Activated naive CD8-positive, alpha-beta T cell treated with anti-CD3 and anti-CD28 coated beads for 36 hours (primary cell): ENCODE measurements at regions not wholly inside any gene's neighbourhood (a gene's known extent, or its start where the extent isn't known, plus 50 kb on each side); places are given as distances from the start of the nearest gene placed in this dataset.

Experiments used
- DNase-seq: peaks from one replicate; pipeline ENCODE4 v3.0.0; 2021
- H3K27ac Mint-ChIP-seq: one replicate; pipeline ENCODE4 v1.8.0; 2022; ENCODE audit warnings: mild to moderate bottlenecking, moderate library complexity, mixed read lengths
- H3K27me3 Mint-ChIP-seq: one replicate; pipeline ENCODE4 v1.8.0; 2022; ENCODE audit warnings: mild to moderate bottlenecking, mixed read lengths
- H3K36me3 Mint-ChIP-seq: one replicate; pipeline ENCODE4 v1.8.0; 2021; ENCODE audit warnings: mild to moderate bottlenecking, mixed read lengths
- H3K4me1 Mint-ChIP-seq: one replicate; pipeline ENCODE4 v1.8.0; 2021; ENCODE audit warnings: mixed read lengths
- H3K4me3 Mint-ChIP-seq: one replicate; pipeline ENCODE4 v1.8.0; 2022; ENCODE audit warnings: mild to moderate bottlenecking, moderate library complexity, mixed read lengths
- H3K9me3 Mint-ChIP-seq: one replicate; pipeline ENCODE4 v1.8.0; 2022; ENCODE audit warnings: mixed read lengths

- Mint-ChIP-seq H3K9me3 (no peaks in the 10 kb centered on the region), H3K27ac (no peak overlapping the region), H3K4me1 (no peaks in the 10 kb centered on the region), H3K36me3 (no peaks in the 10 kb centered on the region), H3K27me3 (peaks cover 14% of the 10 kb centered on the region), H3K4me3 (no peak overlapping the region)
- DNase-seq: no peak
Measured at GRCh38 chr4:3829211-3829955, 63.2 kb downstream of the ADRA2C start.

GRCh38 chr4:3829956-3830773 is 64.0 kb downstream of the ADRA2C start:
- no peaks in the 10 kb centered on the region for H3K36me3 Mint-ChIP-seq
- peaks cover 22% of the 10 kb centered on the region for H3K27me3 Mint-ChIP-seq
- H3K9me3 Mint-ChIP-seq: no peaks in the 10 kb centered on the region
- H3K27ac Mint-ChIP-seq: no peak overlapping the region
- DNase-seq: no peak
- H3K4me3 Mint-ChIP-seq: no peak overlapping the region
- no peaks in the 10 kb centered on the region for H3K4me1 Mint-ChIP-seq

- Mint-ChIP-seq H3K36me3 (no peaks in the 10 kb centered on the region), H3K27me3 (peaks cover 30% of the 10 kb centered on the region), H3K9me3 (no peaks in the 10 kb centered on the region), H3K4me1 (no peaks in the 10 kb centered on the region), H3K27ac (no peak overlapping the region), H3K4me3 (no peak overlapping the region)
- DNase-seq: no peak
Measured at GRCh38 chr4:3830774-3831528, 64.8 kb downstream of the ADRA2C start.

GRCh38 chr4:3831529-3832150 is 65.5 kb downstream of the ADRA2C start:
- Mint-ChIP-seq H3K4me3 (no peak overlapping the region), H3K36me3 (no peaks in the 10 kb centered on the region), H3K4me1 (no peaks in the 10 kb centered on the region), H3K27me3 (peaks cover 35% of the 10 kb centered on the region), H3K9me3 (no peaks in the 10 kb centered on the region), H3K27ac (no peak overlapping the region)
- DNase-seq: no peak

- H3K4me1 Mint-ChIP-seq: no peaks in the 10 kb centered on the region
- no peak overlapping the region for H3K27ac Mint-ChIP-seq
Measured at GRCh38 chr4:3832536-3833220, 66.5 kb downstream of the ADRA2C start.

GRCh38 chr4:3833326-3833989 is 67.3 kb downstream of the ADRA2C start:
- no peak overlapping the region for H3K4me3 Mint-ChIP-seq

More at GRCh38 chr4:3832536-3833220, 66.5 kb downstream of the ADRA2C start:
- no peak overlapping the region for H3K4me3 Mint-ChIP-seq
- no peaks in the 10 kb centered on the region for H3K36me3 Mint-ChIP-seq
- no peaks in the 10 kb centered on the region for H3K9me3 Mint-ChIP-seq
- no peak for DNase-seq
- peaks cover 40% of the 10 kb centered on the region for H3K27me3 Mint-ChIP-seq

GRCh38 chr4:3834186-3834662 is 68.0 kb downstream of the ADRA2C start:
- Mint-ChIP-seq H3K36me3 (no peaks in the 10 kb centered on the region), H3K4me3 (no peak overlapping the region), H3K27ac (no peak overlapping the region), H3K27me3 (peaks cover 48% of the 10 kb centered on the region), H3K4me1 (no peaks in the 10 kb centered on the region), H3K9me3 (no peaks in the 10 kb centered on the region)
- DNase-seq: no peak

More at GRCh38 chr4:3833326-3833989, 67.3 kb downstream of the ADRA2C start:
- Mint-ChIP-seq H3K9me3 (no peaks in the 10 kb centered on the region), H3K27me3 (peaks cover 48% of the 10 kb centered on the region), H3K27ac (no peak overlapping the region), H3K4me1 (no peaks in the 10 kb centered on the region), H3K36me3 (no peaks in the 10 kb centered on the region)
- no peak for DNase-seq

- Mint-ChIP-seq H3K27ac (no peak overlapping the region), H3K9me3 (no peaks in the 10 kb centered on the region), H3K27me3 (peaks cover 48% of the 10 kb centered on the region), H3K36me3 (no peaks in the 10 kb centered on the region), H3K4me3 (no peak overlapping the region), H3K4me1 (no peaks in the 10 kb centered on the region)
- DNase-seq: no peak
Measured at GRCh38 chr4:3834663-3835521, 68.7 kb downstream of the ADRA2C start.

- Mint-ChIP-seq H3K9me3 (no peaks in the 10 kb centered on the region), H3K27me3 (peaks cover 48% of the 10 kb centered on the region), H3K4me3 (no peak overlapping the region), H3K27ac (no peak overlapping the region), H3K4me1 (no peaks in the 10 kb centered on the region), H3K36me3 (no peaks in the 10 kb centered on the region)
- no peak for DNase-seq
Measured at GRCh38 chr4:3835527-3836405, 69.6 kb downstream of the ADRA2C start.

- peaks cover 48% of the 10 kb centered on the region for H3K27me3 Mint-ChIP-seq
- no peaks in the 10 kb centered on the region for H3K4me1 Mint-ChIP-seq
- H3K36me3 Mint-ChIP-seq: no peaks in the 10 kb centered on the region
- no peaks in the 10 kb centered on the region for H3K9me3 Mint-ChIP-seq
- no peak for DNase-seq
- no peak overlapping the region for H3K4me3 Mint-ChIP-seq
- no peak overlapping the region for H3K27ac Mint-ChIP-seq
Measured at GRCh38 chr4:3836406-3836755, 70.2 kb downstream of the ADRA2C start.

GRCh38 chr4:3836756-3837601 is 70.8 kb downstream of the ADRA2C start:
- Mint-ChIP-seq H3K27me3 (peaks cover 48% of the 10 kb centered on the region), H3K4me1 (no peaks in the 10 kb centered on the region), H3K36me3 (no peaks in the 10 kb centered on the region), H3K9me3 (no peaks in the 10 kb centered on the region), H3K4me3 (no peak overlapping the region), H3K27ac (no peak overlapping the region)
- no peak for DNase-seq
